GM18520 (cell line): ENCODE measurements at regions not wholly inside any gene's neighbourhood (a gene's known extent, or its start where the extent isn't known, plus 50 kb on each side); places are given as distances from the start of the nearest gene placed in this dataset.

Experiments used
- ATAC-seq: cut with Tn5 transposase; IDR thresholded peaks from one replicate; pipeline ENCODE4 v1.9.1; 2021; ENCODE audit not compliant: unreplicated experiment

- ATAC-seq, result no peak
Observed at GRCh38 chr12:115657081-115658013, 620.1 kb downstream of the MED13L start.

- ATAC-seq, result no peak
Observed at GRCh38 chr12:115650026-115650425, 627.5 kb downstream of the MED13L start.

- no peak for ATAC-seq
Observed at GRCh38 chr12:115648463-115648862, 629.0 kb downstream of the MED13L start.

GRCh38 chr12:115646210-115646609 is 631.3 kb downstream of the MED13L start:
- ATAC-seq, result no peak

GRCh38 chr12:115640929-115641328 is 636.6 kb downstream of the MED13L start:
- no peak for ATAC-seq

- ATAC-seq, result no peak
Observed at GRCh38 chr12:115639648-115640012, 637.9 kb downstream of the MED13L start.

GRCh38 chr12:115638733-115639647 is 638.5 kb downstream of the MED13L start:
- ATAC-seq, result no peak

- no peak for ATAC-seq
Observed at GRCh38 chr12:115636546-115636945, 640.9 kb downstream of the MED13L start.

- no peak for ATAC-seq
Observed at GRCh38 chr12:115632308-115632707, 645.2 kb downstream of the MED13L start.

GRCh38 chr12:115630136-115630535 is 647.4 kb downstream of the MED13L start:
- ATAC-seq, result no peak

- ATAC-seq, result no peak
Observed at GRCh38 chr12:115626210-115626609, 651.3 kb downstream of the MED13L start.

GRCh38 chr12:115623764-115624334 is 653.6 kb downstream of the MED13L start:
- no peak for ATAC-seq

GRCh38 chr12:115623275-115623674 is 654.2 kb downstream of the MED13L start:
- no peak for ATAC-seq

- ATAC-seq, result no peak
Observed at GRCh38 chr12:115620816-115621215, 656.7 kb downstream of the MED13L start.

GRCh38 chr12:115619889-115620288 is 657.6 kb downstream of the MED13L start:
- ATAC-seq, result no peak

GRCh38 chr12:115619061-115619460 is 658.4 kb downstream of the MED13L start:
- no peak for ATAC-seq

GRCh38 chr12:115618105-115618504 is 659.4 kb downstream of the MED13L start:
- no peak for ATAC-seq

- ATAC-seq, result no peak
Observed at GRCh38 chr12:115617391-115617790, 660.1 kb downstream of the MED13L start.

- ATAC-seq, result no peak
Observed at GRCh38 chr12:115611477-115611876, 666.0 kb downstream of the MED13L start.

- ATAC-seq, result no peak
Observed at GRCh38 chr12:115609347-115609746, 668.1 kb downstream of the MED13L start.

GRCh38 chr12:115606040-115606439 is 671.5 kb downstream of the MED13L start:
- ATAC-seq, result no peak
